BLaER1 (cell line): ENCODE measurements at regions not wholly inside any gene's neighbourhood (a gene's known extent, or its start where the extent isn't known, plus 50 kb on each side); places are given as distances from the start of the nearest gene placed in this dataset.
"Not testable (repeated sequence)": the region's sequence is repeated elsewhere in the genome, so short reads cannot be mapped to it uniquely, and the experiment has no call there.

Experiments
- H3K27ac ChIP-seq: shearing (Covaris generic); formaldehyde crosslinking; 2 replicates; pipeline ENCODE4 v1.8.1; 2022
- H3K27me3 ChIP-seq: shearing (Covaris generic); formaldehyde crosslinking; 2 replicates; pipeline ENCODE4 v1.8.1; 2022
- H3K36me3 ChIP-seq: shearing (Covaris generic); formaldehyde crosslinking; 2 replicates; pipeline ENCODE4 v1.8.1; 2022
- H3K4me1 ChIP-seq: shearing (Covaris generic); formaldehyde crosslinking; 2 replicates; pipeline ENCODE4 v1.8.1; 2022
- H3K4me2 ChIP-seq: shearing (Covaris generic); formaldehyde crosslinking; 2 replicates; pipeline ENCODE4 v1.8.1; 2022
- H3K4me3 ChIP-seq: shearing (Covaris generic); formaldehyde crosslinking; 2 replicates; pipeline ENCODE4 v1.8.1; 2022
- H3K9ac ChIP-seq: shearing (Covaris generic); formaldehyde crosslinking; 2 replicates; pipeline ENCODE4 v1.8.1; 2022
- H3K9me3 ChIP-seq: shearing (Covaris generic); formaldehyde crosslinking; 2 replicates; pipeline ENCODE4 v1.8.1; 2022
- H4K20me1 ChIP-seq: shearing (Covaris generic); formaldehyde crosslinking; 2 replicates; pipeline ENCODE4 v1.8.1; 2022
- Cebpa-rat ChIP-seq: shearing (Covaris generic); IDR thresholded peaks from 2 replicates; pipeline ENCODE4 v1.8.1; 2022

GRCh38 chr11:119572481-119573424 lies 149.8 kb upstream of the THY1 start:
- Histone ChIP-seq H3K4me3 (no peak overlapping the region), H3K27ac (peak overlapping the region; percentile 71), H3K27me3 (no peaks in the 10 kb centered on the region), H4K20me1 (no peaks in the 10 kb centered on the region), H3K4me1 (peaks cover 62% of the 10 kb centered on the region), H3K9me3 (no peaks in the 10 kb centered on the region), H3K4me2 (peak overlapping the region; percentile 82), H3K9ac (peak overlapping the region; percentile 40; the same call in 1 of the 2 replicates), H3K36me3 (no peaks in the 10 kb centered on the region)
- TF ChIP-seq Cebpa-rat, result no peak

- Histone ChIP-seq H3K9me3 (no peaks in the 10 kb centered on the region), H3K36me3 (no peaks in the 10 kb centered on the region), H3K4me1 (peaks cover 65% of the 10 kb centered on the region), H4K20me1 (no peaks in the 10 kb centered on the region), H3K4me3 (no peak overlapping the region), H3K27ac (peak overlapping the region; percentile 19; the same call in 1 of the 2 replicates), H3K27me3 (no peaks in the 10 kb centered on the region), H3K9ac (no peak overlapping the region), H3K4me2 (peak overlapping the region; percentile 82)
- no peak for TF ChIP-seq Cebpa-rat
These were observed 148.3 kb upstream of the THY1 start for GRCh38 chr11:119571311-119571710.

- H3K4me2 ChIP-seq, result peak overlapping the region; percentile 35
- H3K9me3 ChIP-seq, result 0 out of 2 replicates have a peak, but pooled peaks cover 4% of the 10 kb centered on the region
- no peak overlapping the region for H3K9ac ChIP-seq
These were observed 145.0 kb upstream of the THY1 start for GRCh38 chr11:119567688-119568582.

DNA sequence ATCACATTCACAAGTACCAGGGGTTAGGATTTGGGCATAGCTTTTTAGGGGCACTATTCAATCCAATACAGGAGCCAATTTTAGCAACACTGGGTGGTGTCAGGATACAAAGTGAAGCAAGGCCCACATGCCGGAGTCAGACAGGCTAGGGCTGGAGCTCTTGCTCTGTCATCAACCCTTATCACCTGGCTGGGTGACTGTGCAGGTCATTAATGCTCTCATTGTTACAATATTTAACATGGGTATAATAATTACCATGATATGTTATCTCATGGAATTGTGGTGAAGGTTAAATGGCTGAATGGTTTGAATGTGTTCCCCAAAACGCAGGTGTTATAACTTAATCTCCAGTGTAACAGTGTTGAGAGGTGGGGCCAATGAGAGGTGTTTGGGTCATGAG lies 143.3 kb upstream of the THY1 start:
- Histone ChIP-seq H3K9ac (no peak overlapping the region), H3K4me2 (no peak overlapping the region), H3K4me3 (no peak overlapping the region), H3K27ac (no peak overlapping the region), H3K36me3 (no peaks in the 10 kb centered on the region), H4K20me1 (no peaks in the 10 kb centered on the region), H3K9me3 (0 out of 2 replicates have a peak, but pooled peaks cover 4% of the 10 kb centered on the region), H3K27me3 (no peaks in the 10 kb centered on the region), H3K4me1 (peaks cover 21% of the 10 kb centered on the region)
- no peak for TF ChIP-seq Cebpa-rat

More at GRCh38 chr11:119567688-119568582, 145.0 kb upstream of the THY1 start:
- Histone ChIP-seq H3K4me1 (peaks cover 37% of the 10 kb centered on the region), H3K27ac (peak overlapping the region; percentile 11; the same call in 1 of the 2 replicates), H3K27me3 (no peaks in the 10 kb centered on the region), H4K20me1 (no peaks in the 10 kb centered on the region), H3K4me3 (no peak overlapping the region), H3K36me3 (no peaks in the 10 kb centered on the region)
- no peak for TF ChIP-seq Cebpa-rat

DNA sequence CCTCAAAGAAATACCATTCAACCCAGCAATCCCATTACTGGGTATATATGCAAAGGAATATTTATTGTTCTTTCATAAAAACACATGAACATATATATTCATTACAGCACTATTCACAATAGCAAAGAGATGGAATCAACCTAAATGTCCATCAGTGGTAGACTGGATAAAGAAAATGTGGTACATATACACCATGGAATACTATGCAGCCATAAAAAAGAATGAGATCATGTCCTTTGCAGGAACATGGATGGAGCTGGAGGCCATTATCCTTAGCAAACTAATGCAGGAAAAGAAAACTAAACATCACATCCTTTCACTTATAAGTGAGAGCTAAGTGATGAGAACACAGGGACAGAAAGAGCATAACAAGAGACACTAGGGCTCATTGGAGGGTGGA lies 142.7 kb upstream of the THY1 start:
- not testable (repeated sequence) for H3K9ac ChIP-seq, H3K9me3 ChIP-seq, H3K27me3 ChIP-seq, H3K36me3 ChIP-seq, H3K4me2 ChIP-seq, H4K20me1 ChIP-seq, H3K4me3 ChIP-seq, H3K27ac ChIP-seq
- peaks cover 15% of the 10 kb centered on the region for H3K4me1 ChIP-seq

- no peaks in the 10 kb centered on the region for H3K36me3 ChIP-seq
- no peaks in the 10 kb centered on the region for H4K20me1 ChIP-seq
- H3K4me3 ChIP-seq, result no peak overlapping the region
- TF ChIP-seq Cebpa-rat, result no peak
- no peak overlapping the region for H3K27ac ChIP-seq
- H3K4me2 ChIP-seq, result no peak overlapping the region
- H3K27me3 ChIP-seq, result no peaks in the 10 kb centered on the region
- no peaks in the 10 kb centered on the region for H3K4me1 ChIP-seq
- H3K9ac ChIP-seq, result no peak overlapping the region
- peaks cover 22% of the 10 kb centered on the region for H3K9me3 ChIP-seq
These were observed 138.0 kb upstream of the THY1 start for GRCh38 chr11:119560961-119561360.

DNA sequence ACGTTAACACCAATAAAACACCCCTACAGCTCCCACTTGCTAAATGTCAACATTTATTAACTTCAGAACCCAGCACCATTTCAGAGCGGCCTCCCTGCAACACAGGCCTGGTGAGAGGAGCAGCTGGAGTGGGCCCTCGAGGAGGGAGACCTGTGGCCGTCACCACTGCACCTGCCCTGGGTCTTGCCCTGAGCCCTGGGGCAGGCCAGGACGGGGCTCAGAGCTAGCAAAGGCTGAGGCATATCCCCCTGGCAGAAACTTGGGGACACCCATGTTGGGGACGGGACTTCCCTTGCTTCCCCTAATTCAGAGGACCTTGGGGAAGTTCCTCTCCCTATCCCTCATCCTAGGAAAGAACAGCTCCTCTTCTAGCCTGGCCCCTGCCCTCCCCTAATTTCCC lies 137.3 kb upstream of the THY1 start:
- no peak overlapping the region for H3K27ac ChIP-seq
- no peak overlapping the region for H3K4me3 ChIP-seq
- TF ChIP-seq Cebpa-rat, result no peak
- no peaks in the 10 kb centered on the region for H3K36me3 ChIP-seq
- H3K9me3 ChIP-seq, result peaks cover 28% of the 10 kb centered on the region
- no peaks in the 10 kb centered on the region for H3K4me1 ChIP-seq
- H3K27me3 ChIP-seq, result no peaks in the 10 kb centered on the region
- H3K9ac ChIP-seq, result no peak overlapping the region
- no peak overlapping the region for H3K4me2 ChIP-seq
- H4K20me1 ChIP-seq, result no peaks in the 10 kb centered on the region

DNA sequence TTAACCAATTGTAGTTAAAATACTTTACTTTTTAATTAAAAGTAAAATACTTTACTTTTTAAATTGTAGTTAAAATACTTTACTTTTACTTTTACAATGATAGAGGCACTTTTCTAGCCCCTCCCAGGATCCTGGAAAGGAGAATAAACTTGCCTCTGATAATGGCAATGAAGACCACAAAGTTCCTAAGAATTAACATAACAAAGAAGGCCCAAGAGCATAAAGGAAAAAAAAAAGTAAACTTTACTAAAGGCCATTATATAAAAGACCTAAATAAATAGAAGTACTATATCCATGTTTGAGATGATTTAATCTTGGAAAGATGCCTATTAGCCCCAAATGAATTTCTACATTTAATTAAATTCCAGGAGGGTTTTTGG lies 129.1 kb upstream of the THY1 start:
- peaks cover 48% of the 10 kb centered on the region for H3K9me3 ChIP-seq
- no peak overlapping the region for H3K4me2 ChIP-seq
- H4K20me1 ChIP-seq, result no peaks in the 10 kb centered on the region
- H3K4me1 ChIP-seq, result no peaks in the 10 kb centered on the region
- TF ChIP-seq Cebpa-rat, result no peak
- H3K27ac ChIP-seq, result no peak overlapping the region
- H3K9ac ChIP-seq, result no peak overlapping the region
- H3K27me3 ChIP-seq, result no peaks in the 10 kb centered on the region
- H3K36me3 ChIP-seq, result no peaks in the 10 kb centered on the region
- H3K4me3 ChIP-seq, result no peak overlapping the region

DNA sequence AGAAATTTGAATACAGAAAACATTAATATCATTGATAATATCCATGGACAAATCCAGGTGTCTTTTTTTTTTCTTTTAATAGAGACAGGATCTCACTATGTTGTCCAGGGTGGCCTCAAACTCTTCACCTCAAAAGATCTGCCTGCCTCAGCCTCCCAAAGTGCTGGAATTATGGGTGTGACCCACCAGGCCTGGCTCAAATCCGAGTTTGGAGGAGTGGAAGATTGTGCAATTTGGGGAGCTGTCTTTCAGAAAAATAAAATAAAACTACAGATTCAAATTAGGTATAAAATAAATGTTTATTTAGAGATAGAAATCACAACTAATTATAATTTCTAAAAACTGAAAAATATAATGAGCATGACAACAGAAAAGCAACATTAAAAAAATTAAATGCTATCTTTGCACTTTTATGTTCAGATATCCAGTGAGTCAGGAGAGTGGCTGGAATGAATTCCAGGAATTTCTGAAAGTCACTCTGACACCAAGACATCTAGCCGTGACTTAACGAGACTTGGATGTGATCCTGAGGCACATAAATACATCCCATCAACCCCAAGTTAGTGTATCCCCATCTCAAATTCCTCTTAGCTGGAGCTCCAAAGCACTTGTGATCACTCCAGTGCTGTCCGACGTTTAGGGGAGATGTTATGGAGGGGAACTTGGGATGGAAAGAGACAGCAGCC lies 128.6 kb upstream of the THY1 start:
- no peak overlapping the region for H3K27ac ChIP-seq
- H3K9me3 ChIP-seq, result peaks cover 48% of the 10 kb centered on the region
- no peaks in the 10 kb centered on the region for H3K27me3 ChIP-seq
- no peak overlapping the region for H3K4me3 ChIP-seq
- no peak for TF ChIP-seq Cebpa-rat
- no peaks in the 10 kb centered on the region for H3K36me3 ChIP-seq
- no peaks in the 10 kb centered on the region for H4K20me1 ChIP-seq
- H3K4me1 ChIP-seq, result no peaks in the 10 kb centered on the region
- H3K9ac ChIP-seq, result no peak overlapping the region
- no peak overlapping the region for H3K4me2 ChIP-seq
